ENCODE measurements at regions not wholly inside any gene's neighbourhood (a gene's known extent, or its start where the extent isn't known, plus 50 kb on each side); places are given as distances from the start of the nearest gene placed in this dataset.
"Not testable (repeated sequence)": the region's sequence is repeated elsewhere in the genome, so short reads cannot be mapped to it uniquely, and the experiment has no call there.

GRCh38 chr2:128596396-128597120 lies 277.9 kb upstream of the HS6ST1 start:
- DNase-seq (ENCODE audit: low read depth, low spot score) = no peak

GRCh38 chr2:128597121-128597762 lies 278.6 kb upstream of the HS6ST1 start:
- DNase-seq (ENCODE audit: low read depth, low spot score) = no peak

GRCh38 chr2:128598260-128598659 lies 279.6 kb upstream of the HS6ST1 start:
- not testable (repeated sequence) for DNase-seq (ENCODE audit: low read depth, low spot score)

- DNase-seq (ENCODE audit: low read depth, low spot score) = no peak
Measured at GRCh38 chr2:128598862-128599441, 280.3 kb upstream of the HS6ST1 start.

GRCh38 chr2:128599700-128600099 lies 281.0 kb upstream of the HS6ST1 start:
- DNase-seq (ENCODE audit: low read depth, low spot score) = no peak

GRCh38 chr2:128600581-128601297 lies 282.1 kb upstream of the HS6ST1 start:
- no peak for DNase-seq (ENCODE audit: low read depth, low spot score)

GRCh38 chr2:128601298-128602037 lies 282.8 kb upstream of the HS6ST1 start:
- no peak for DNase-seq (ENCODE audit: low read depth, low spot score)

- no peak for DNase-seq (ENCODE audit: low read depth, low spot score)
Measured at GRCh38 chr2:128602038-128602698, 283.5 kb upstream of the HS6ST1 start.

GRCh38 chr2:128602699-128603101 lies 284.0 kb upstream of the HS6ST1 start:
- no peak for DNase-seq (ENCODE audit: low read depth, low spot score)

- no peak for DNase-seq (ENCODE audit: low read depth, low spot score)
Measured at GRCh38 chr2:128603411-128603924, 284.8 kb upstream of the HS6ST1 start.

GRCh38 chr2:128604045-128604444 lies 285.4 kb upstream of the HS6ST1 start:
- no peak for DNase-seq (ENCODE audit: low read depth, low spot score)

- not testable (repeated sequence) for DNase-seq (ENCODE audit: low read depth, low spot score)
Measured at GRCh38 chr2:128604581-128604980, 285.9 kb upstream of the HS6ST1 start.

- no peak for DNase-seq (ENCODE audit: low read depth, low spot score)
Measured at GRCh38 chr2:128605421-128605820, 286.8 kb upstream of the HS6ST1 start.

GRCh38 chr2:128605931-128606330 lies 287.3 kb upstream of the HS6ST1 start:
- DNase-seq (ENCODE audit: low read depth, low spot score) = no peak

GRCh38 chr2:128606837-128607236 lies 288.2 kb upstream of the HS6ST1 start:
- no peak for DNase-seq (ENCODE audit: low read depth, low spot score)

GRCh38 chr2:128607440-128607839 lies 288.8 kb upstream of the HS6ST1 start:
- no peak for DNase-seq (ENCODE audit: low read depth, low spot score)

GRCh38 chr2:128607911-128608506 lies 289.3 kb upstream of the HS6ST1 start:
- no peak for DNase-seq (ENCODE audit: low read depth, low spot score)

- DNase-seq (ENCODE audit: low read depth, low spot score) = no peak
Measured at GRCh38 chr2:128608921-128609880, 290.5 kb upstream of the HS6ST1 start.

- no peak for DNase-seq (ENCODE audit: low read depth, low spot score)
Measured at GRCh38 chr2:128610496-128610895, 291.8 kb upstream of the HS6ST1 start.
